Suprapubic skin (tissue), 3 donors: ENCODE measurements at regions not wholly inside any gene's neighbourhood (a gene's known extent, or its start where the extent isn't known, plus 50 kb on each side); places are given as distances from the start of the nearest gene placed in this dataset.

Source experiments
- CTCF ChIP-seq, 2 donors: fragments of 200-600 bp in 1 of 2; fragments of 450-650 bp in 1 of 2; sonication (generic) in 1 of 2; IDR thresholded peaks; one replicate each; pipeline ENCODE4 v1.5.1; 2016 to 2019; ENCODE audit warnings: antibody characterized with exemption in 2 of 2, mild to moderate bottlenecking in 1 of 2, moderate library complexity in 1 of 2
- POLR2AphosphoS5 ChIP-seq, 3 donors: sonication (generic); formaldehyde crosslinking; IDR thresholded peaks; one replicate each; pipeline ENCODE4 v1.6.1; 2017; ENCODE audit warnings: antibody characterized with exemption in 3 of 3

DNA sequence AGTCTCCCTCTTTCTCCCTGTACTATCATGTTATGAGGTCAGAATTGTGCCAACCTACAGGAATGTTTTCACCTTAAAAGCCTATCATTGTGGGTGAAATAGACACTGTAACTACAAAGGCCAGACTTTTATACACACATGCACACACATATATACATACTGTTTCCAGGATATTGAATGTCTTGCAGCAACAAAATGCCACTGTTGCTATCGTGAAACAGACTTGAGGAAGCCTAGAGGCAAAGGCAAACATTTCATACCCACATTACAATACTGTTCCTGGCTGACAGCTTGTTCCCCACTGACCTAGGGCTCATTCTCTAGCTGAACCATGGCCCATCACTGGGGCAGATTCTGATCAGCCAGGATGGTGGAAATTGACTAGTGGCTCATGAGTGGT is 125.1 kb upstream of the DUSP10 start:
- TF ChIP-seq CTCF (IDR thresholded peaks at IDR 0.05) (no peak), POLR2AphosphoS5 (IDR thresholded peaks at IDR 0.05) (no peak)
